K562 (cell line): ENCODE measurements at regions not wholly inside any gene's neighbourhood (a gene's known extent, or its start where the extent isn't known, plus 50 kb on each side); places are given as distances from the start of the nearest gene placed in this dataset.

ENCODE experiments used
- ATF7 ChIP-seq: fragments of 450-650 bp; IDR thresholded peaks from 2 replicates; pipeline ENCODE4 v1.7.1; 2014; ENCODE audit warnings: mild to moderate bottlenecking, moderate library complexity
- CEBPB ChIP-seq: fragments of 450-650 bp; IDR thresholded peaks from 2 replicates; pipeline ENCODE4 v1.6.1; 2016; ENCODE audit warnings: missing genetic modification characterization, missing compliant biosample characterization
- CTCF ChIP-seq, 3 experiments: IDR thresholded peaks in 2 of 3; conservative IDR thresholded peaks in 1 of 3; 2 replicates each; pipeline ENCODE4 v1.5.1; 2011 to 2012; ENCODE audit warnings: low read length in 3 of 3, mild to moderate bottlenecking in 3 of 3, control low read depth in 2 of 3, improper control_type of control experiment in 1 of 3, inconsistent platforms in 1 of 3, low read depth in 1 of 3, mixed read lengths in 1 of 3, moderate library complexity in 1 of 3; ENCODE audit not compliant: insufficient read depth in 2 of 3
- E2F4 ChIP-seq: sonication (generic); formaldehyde crosslinking; IDR thresholded peaks from 2 replicates; pipeline ENCODE4 v1.8.0; 2022; ENCODE audit warnings: mild to moderate bottlenecking, low read depth, missing genetic modification reagents
- EP300 ChIP-seq: IDR thresholded peaks from 2 replicates; pipeline ENCODE4 v1.6.1; 2012; ENCODE audit warnings: low read length, improper control_type of control experiment
- HNRNPLL ChIP-seq: fragments of 200-400 bp; formaldehyde crosslinking; IDR thresholded peaks from 2 replicates; pipeline ENCODE4 v1.6.1; 2017; ENCODE audit warnings: low read length, low read depth, mild to moderate bottlenecking; ENCODE audit not compliant: poor library complexity, severe bottlenecking
- KDM1A ChIP-seq, 2 experiments: fragments of 450-650 bp; IDR thresholded peaks; 2 replicates each; pipeline ENCODE4 v1.6.1; 2016; ENCODE audit warnings: mild to moderate bottlenecking in 2 of 2
- KHSRP ChIP-seq: fragments of 450-650 bp; IDR thresholded peaks from 2 replicates; pipeline ENCODE4 v1.6.1; 2017
- SIN3A ChIP-seq, 2 experiments: fragments of 150-350 bp in 1 of 2; IDR thresholded peaks; 2 replicates each; pipeline ENCODE4 v1.6.1; 2011 to 2016; ENCODE audit warnings: borderline replicate concordance in 2 of 2, low read depth in 2 of 2, low read length in 2 of 2, mild to moderate bottlenecking in 2 of 2, moderate library complexity in 2 of 2; ENCODE audit not compliant: control insufficient read depth in 1 of 2
- ZBTB1 ChIP-seq: sonication (generic); formaldehyde crosslinking; IDR thresholded peaks from 2 replicates; pipeline ENCODE4 v1.8.1; 2023; ENCODE audit warnings: missing genetic modification reagents, low read depth, mild to moderate bottlenecking, borderline replicate concordance

- TF ChIP-seq EP300 (no peak), CTCF (IDR thresholded peaks at IDR 0.05 in 2 of 3, conservative IDR thresholded peaks at IDR 0.05 in 1 of 3; ENCODE audit: insufficient read depth in 2 of 3, low read depth in 1 of 3, low read length in 3 of 3) (no peak), ATF7 (no peak), SIN3A (IDR thresholded peaks at IDR 0.05; ENCODE audit: borderline replicate concordance in 2 of 2, control insufficient read depth in 1 of 2, low read depth in 2 of 2, low read length in 2 of 2) (no peak), KHSRP (no peak), KDM1A (IDR thresholded peaks at IDR 0.05) (no peak), HNRNPLL (no peak), CEBPB (no peak), ZBTB1 (CRISPR knock-in tag) (no peak), E2F4 (CRISPR knock-in tag) (no peak)
Observed at GRCh38 chr12:58032156-58032555, 90.8 kb downstream of the ATP23 start.
